SK-N-SH (cell line): ENCODE measurements at regions not wholly inside any gene's neighbourhood (a gene's known extent, or its start where the extent isn't known, plus 50 kb on each side); places are given as distances from the start of the nearest gene placed in this dataset.

ENCODE experiments used
- CTCF ChIA-PET: fragments of 300-600, 350-600 bp; formaldehyde crosslinking; extraction: SDS; loops from one replicate; lab custom pipeline; 2021; lab: Yijun Ruan, JAX
- POLR2A ChIA-PET: fragments of 350-600 bp; sonication (Branson Sonifier 250); formaldehyde crosslinking; extraction: SDS; loops from one replicate; lab custom pipeline; 2020; ENCODE audit warnings: antibody characterized with exemption, inconsistent platforms; lab: Yijun Ruan, JAX
- DNase-seq: peaks from one replicate; pipeline ENCODE4 v3.0.0; 2012
- H2AFZ ChIP-seq: fragments of 200-600 bp; sonication (generic); 2 replicates; pipeline ENCODE4 v1.8.1; 2016; ENCODE audit warnings: antibody characterized with exemption, mild to moderate bottlenecking, low read depth
- H3F3A ChIP-seq: fragments of 200-600 bp; sonication (generic); replicated peaks from 2 replicates; pipeline ENCODE3; 2016; ENCODE audit warnings: antibody characterized with exemption, mild to moderate bottlenecking; ENCODE audit not compliant: insufficient read depth
- H3K27ac ChIP-seq, 2 experiments: fragments of 200-500 bp in 1 of 2; fragments of 200-600 bp in 1 of 2; sonication (Bioruptor generic) in 1 of 2; sonication (generic), shearing (Covaris generic) in 1 of 2; 2 replicates each; pipeline versions ENCODE4 v1.5.1 to v1.6.1; 2014 to 2016; ENCODE audit warnings: low read depth in 2 of 2, inconsistent platforms in 1 of 2, low read length in 1 of 2, mild to moderate bottlenecking in 1 of 2, mixed read lengths in 1 of 2
- H3K27me3 ChIP-seq: fragments of 200-600 bp; sonication (generic), shearing (Covaris generic); 2 replicates; pipeline ENCODE4 v1.6.1; 2016; ENCODE audit warnings: mixed run types; ENCODE audit not compliant: insufficient read depth
- H3K36me3 ChIP-seq, 2 experiments: fragments of 200-500 bp in 1 of 2; fragments of 200-600 bp in 1 of 2; sonication (Bioruptor generic) in 1 of 2; sonication (generic) in 1 of 2; replicated peaks in 1 of 2; 2 replicates each; pipeline versions ENCODE3 to v1.5.1; 2014 to 2016; ENCODE audit warnings: low read length in 1 of 2, mild to moderate bottlenecking in 1 of 2; ENCODE audit not compliant: insufficient read depth in 2 of 2, control insufficient read depth in 1 of 2
- H3K4me1 ChIP-seq, 2 experiments: fragments of 200-500 bp in 1 of 2; fragments of 200-600 bp in 1 of 2; sonication (Bioruptor generic) in 1 of 2; sonication (generic), shearing (Covaris generic) in 1 of 2; 2 replicates each; pipeline versions ENCODE4 v1.5.1 to v1.6.1; 2014 to 2016; ENCODE audit warnings: low read depth in 1 of 2, low read length in 1 of 2, mixed run types in 1 of 2; ENCODE audit not compliant: insufficient read depth in 2 of 2, control insufficient read depth in 1 of 2
- H3K4me2 ChIP-seq: fragments of 200-600 bp; sonication (generic), shearing (Covaris generic); 2 replicates; pipeline ENCODE4 v1.6.1; 2017; ENCODE audit warnings: mixed run types
- H3K4me3 ChIP-seq, 2 experiments: fragments of 200-500 bp in 1 of 2; fragments of 200-600 bp in 1 of 2; sonication (Bioruptor generic) in 1 of 2; sonication (generic), shearing (Covaris generic) in 1 of 2; 2 replicates each; pipeline versions ENCODE4 v1.5.1 to v1.8.1; 2014 to 2016; ENCODE audit warnings: low read depth in 2 of 2, inconsistent platforms in 1 of 2, low read length in 1 of 2, mild to moderate bottlenecking in 1 of 2, mixed read lengths in 1 of 2, moderate library complexity in 1 of 2
- H3K79me2 ChIP-seq: fragments of 200-600 bp; sonication (generic); 2 replicates; pipeline ENCODE4 v1.8.1; 2017; ENCODE audit warnings: mild to moderate bottlenecking; ENCODE audit not compliant: insufficient read depth
- H3K9ac ChIP-seq: fragments of 200-600 bp; sonication (generic); 2 replicates; pipeline ENCODE4 v1.6.1; 2017; ENCODE audit warnings: mixed run types
- H3K9me2 ChIP-seq: fragments of 200-600 bp; sonication (generic); 2 replicates; pipeline ENCODE4 v1.6.1; 2017; ENCODE audit warnings: mixed run types
- H3K9me3 ChIP-seq: fragments of 200-600 bp; sonication (generic); 2 replicates; pipeline ENCODE4 v1.6.1; 2017; ENCODE audit warnings: mixed run types, mild to moderate bottlenecking, moderate library complexity
- H4K20me1 ChIP-seq: fragments of 200-600 bp; sonication (generic); 2 replicates; pipeline ENCODE4 v1.6.1; 2017; ENCODE audit warnings: mild to moderate bottlenecking, mixed run types; ENCODE audit not compliant: insufficient read depth
- CHD2 ChIP-seq: fragments of 150-350 bp; IDR thresholded peaks from 2 replicates; pipeline ENCODE4 v1.6.1; 2018; ENCODE audit warnings: low read length; ENCODE audit not compliant: partially characterized antibody
- ELF1 ChIP-seq: IDR thresholded peaks from 2 replicates; pipeline ENCODE4 v1.4.0; 2012
- EZH2phosphoT487 ChIP-seq: fragments of 200-600 bp; sonication (generic); IDR thresholded peaks from 2 replicates; pipeline ENCODE4 v1.6.1; 2017; ENCODE audit warnings: low read depth, mixed run types, mild to moderate bottlenecking, antibody characterized with exemption, moderate library complexity, borderline replicate concordance
- FOXJ3 ChIP-seq: sonication (generic); formaldehyde crosslinking; IDR thresholded peaks from 2 replicates; pipeline ENCODE4 v1.5.1; 2020; ENCODE audit warnings: mild to moderate bottlenecking, missing genetic modification reagents
- JUND ChIP-seq: IDR thresholded peaks from 2 replicates; pipeline ENCODE4 v1.4.0; 2012
- MEF2A ChIP-seq: IDR thresholded peaks from 2 replicates; pipeline ENCODE4 v1.4.0; 2012; ENCODE audit warnings: low read depth, borderline replicate concordance
- NFIC ChIP-seq: IDR thresholded peaks from 2 replicates; pipeline ENCODE4 v1.4.0; 2012; ENCODE audit warnings: borderline replicate concordance
- RXRA ChIP-seq: IDR thresholded peaks from 2 replicates; pipeline ENCODE4 v1.4.0; 2012; ENCODE audit warnings: low read depth, mild to moderate bottlenecking, borderline replicate concordance
- SIN3A ChIP-seq: IDR thresholded peaks from 2 replicates; pipeline ENCODE4 v1.6.1; 2012; ENCODE audit warnings: low read depth, mild to moderate bottlenecking, low read length, moderate library complexity, borderline replicate concordance
- SMC3 ChIP-seq: IDR thresholded peaks from 2 replicates; pipeline ENCODE4 v1.6.1; 2012; ENCODE audit warnings: low read depth, low read length, improper control_type of control experiment
- TAF1 ChIP-seq: IDR thresholded peaks from 2 replicates; pipeline ENCODE4 v1.6.1; 2012; ENCODE audit warnings: low read depth, mild to moderate bottlenecking, low read length, moderate library complexity, borderline replicate concordance
- TCF12 ChIP-seq: IDR thresholded peaks from 2 replicates; pipeline ENCODE4 v1.4.0; 2012
- YY1 ChIP-seq: IDR thresholded peaks from 2 replicates; pipeline ENCODE4 v1.4.0; 2012; ENCODE audit warnings: low read depth, mild to moderate bottlenecking
- WGBS: methylation state at CpG from one replicate; pipeline ENCODE4 v1.1.6; 2017; ENCODE audit warnings: low lambda C conversion rate; 5-methylcytosine and 5-hydroxymethylcytosine counted together
- TF ChIP-seq, protein P1 (sequence below): IDR thresholded peaks from 2 replicates; pipeline ENCODE4; 2012
- TF ChIP-seq, protein P2 (sequence below): IDR thresholded peaks from 2 replicates; pipeline ENCODE4 v1.6.1; 2012; ENCODE audit warnings: mild to moderate bottlenecking, low read depth, low read length, moderate library complexity
- TF ChIP-seq, protein P3 (sequence below): fragments of 150-350 bp; IDR thresholded peaks from 2 replicates; pipeline ENCODE4 v1.6.1; 2017; ENCODE audit warnings: antibody characterized with exemption, low read length, low read depth, borderline replicate concordance

DNA sequence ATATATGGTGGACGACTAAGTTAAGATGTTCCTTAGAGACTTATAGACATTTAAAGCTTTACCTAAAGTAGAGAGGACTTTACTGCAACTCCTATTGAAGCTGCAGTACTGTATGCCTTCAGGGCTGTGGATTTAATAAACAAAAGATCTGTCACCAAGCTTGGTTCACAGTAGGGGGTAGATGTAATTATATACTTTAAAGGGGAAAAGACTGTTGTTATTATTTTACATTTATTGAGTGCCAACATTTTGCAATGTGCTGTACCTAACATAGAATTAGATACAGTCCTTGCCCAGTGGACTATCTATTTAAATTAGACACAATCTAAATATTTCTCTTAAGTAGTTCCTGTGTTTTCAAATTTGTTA is 67.2 kb downstream of the SLIT2 start:
- Histone ChIP-seq H3K4me2 (no peak overlapping the region), H3K27me3 (no peaks in the 10 kb centered on the region), H3K9me2 (no peaks in the 10 kb centered on the region), H3K79me2 (peaks cover 91% of the 10 kb centered on the region), H4K20me1 (peaks cover 33% of the 10 kb centered on the region; the same call in 1 of the 2 replicates), H2AFZ (no peak overlapping the region), H3K4me1 (peaks cover 0 to 38% of the 10 kb centered on the region in 2 experiments; a peak in 3 of 4 replicates), H3K4me3 (no peak overlapping the region), H3K9me3 (no peaks in the 10 kb centered on the region), H3K27ac (no peak overlapping the region), H3K9ac (no peak overlapping the region), H3F3A (no peaks in the 10 kb centered on the region), H3K36me3 (peaks cover 0 to 3% of the 10 kb centered on the region in 2 experiments)
- CTCF ChIA-PET, result interaction anchor here (2.5 kb wide), 1 partner anchor 13 kb away, joined by 13 read pairs; no protein-coding TSS in a partner anchor
- WGBS, result 100% methylated on average over 1 of the region's 1 CpG
- TF ChIP-seq SMC3, result no peak
- TF ChIP-seq NFIC, result no peak
- TF ChIP-seq RXRA, result no peak
- no peak for TF ChIP-seq EZH2phosphoT487
- TF ChIP-seq CHD2, result no peak
- no peak for TF ChIP-seq MEF2A
- no peak for TF ChIP-seq FOXJ3 (CRISPR knock-in tag)
- TF ChIP-seq, protein P1, sequence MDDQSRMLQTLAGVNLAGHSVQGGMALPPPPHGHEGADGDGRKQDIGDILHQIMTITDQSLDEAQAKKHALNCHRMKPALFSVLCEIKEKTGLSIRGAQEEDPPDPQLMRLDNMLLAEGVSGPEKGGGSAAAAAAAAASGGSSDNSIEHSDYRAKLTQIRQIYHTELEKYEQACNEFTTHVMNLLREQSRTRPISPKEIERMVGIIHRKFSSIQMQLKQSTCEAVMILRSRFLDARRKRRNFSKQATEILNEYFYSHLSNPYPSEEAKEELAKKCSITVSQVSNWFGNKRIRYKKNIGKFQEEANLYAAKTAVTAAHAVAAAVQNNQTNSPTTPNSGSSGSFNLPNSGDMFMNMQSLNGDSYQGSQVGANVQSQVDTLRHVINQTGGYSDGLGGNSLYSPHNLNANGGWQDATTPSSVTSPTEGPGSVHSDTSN, result no peak
- TF ChIP-seq, protein P2, sequence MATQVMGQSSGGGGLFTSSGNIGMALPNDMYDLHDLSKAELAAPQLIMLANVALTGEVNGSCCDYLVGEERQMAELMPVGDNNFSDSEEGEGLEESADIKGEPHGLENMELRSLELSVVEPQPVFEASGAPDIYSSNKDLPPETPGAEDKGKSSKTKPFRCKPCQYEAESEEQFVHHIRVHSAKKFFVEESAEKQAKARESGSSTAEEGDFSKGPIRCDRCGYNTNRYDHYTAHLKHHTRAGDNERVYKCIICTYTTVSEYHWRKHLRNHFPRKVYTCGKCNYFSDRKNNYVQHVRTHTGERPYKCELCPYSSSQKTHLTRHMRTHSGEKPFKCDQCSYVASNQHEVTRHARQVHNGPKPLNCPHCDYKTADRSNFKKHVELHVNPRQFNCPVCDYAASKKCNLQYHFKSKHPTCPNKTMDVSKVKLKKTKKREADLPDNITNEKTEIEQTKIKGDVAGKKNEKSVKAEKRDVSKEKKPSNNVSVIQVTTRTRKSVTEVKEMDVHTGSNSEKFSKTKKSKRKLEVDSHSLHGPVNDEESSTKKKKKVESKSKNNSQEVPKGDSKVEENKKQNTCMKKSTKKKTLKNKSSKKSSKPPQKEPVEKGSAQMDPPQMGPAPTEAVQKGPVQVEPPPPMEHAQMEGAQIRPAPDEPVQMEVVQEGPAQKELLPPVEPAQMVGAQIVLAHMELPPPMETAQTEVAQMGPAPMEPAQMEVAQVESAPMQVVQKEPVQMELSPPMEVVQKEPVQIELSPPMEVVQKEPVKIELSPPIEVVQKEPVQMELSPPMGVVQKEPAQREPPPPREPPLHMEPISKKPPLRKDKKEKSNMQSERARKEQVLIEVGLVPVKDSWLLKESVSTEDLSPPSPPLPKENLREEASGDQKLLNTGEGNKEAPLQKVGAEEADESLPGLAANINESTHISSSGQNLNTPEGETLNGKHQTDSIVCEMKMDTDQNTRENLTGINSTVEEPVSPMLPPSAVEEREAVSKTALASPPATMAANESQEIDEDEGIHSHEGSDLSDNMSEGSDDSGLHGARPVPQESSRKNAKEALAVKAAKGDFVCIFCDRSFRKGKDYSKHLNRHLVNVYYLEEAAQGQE, result no peak
- TF ChIP-seq YY1, result no peak
- no peak for TF ChIP-seq JUND
- TF ChIP-seq SIN3A, result no peak
- no peak for TF ChIP-seq TAF1
- TF ChIP-seq, protein P3, sequence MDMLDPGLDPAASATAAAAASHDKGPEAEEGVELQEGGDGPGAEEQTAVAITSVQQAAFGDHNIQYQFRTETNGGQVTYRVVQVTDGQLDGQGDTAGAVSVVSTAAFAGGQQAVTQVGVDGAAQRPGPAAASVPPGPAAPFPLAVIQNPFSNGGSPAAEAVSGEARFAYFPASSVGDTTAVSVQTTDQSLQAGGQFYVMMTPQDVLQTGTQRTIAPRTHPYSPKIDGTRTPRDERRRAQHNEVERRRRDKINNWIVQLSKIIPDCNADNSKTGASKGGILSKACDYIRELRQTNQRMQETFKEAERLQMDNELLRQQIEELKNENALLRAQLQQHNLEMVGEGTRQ, result no peak
- no peak for TF ChIP-seq ELF1
- no peak for TF ChIP-seq TCF12
- POLR2A ChIA-PET, result no interaction called here
- DNase-seq, result no peak
